Ovary (tissue), 7 donors: ENCODE measurements at regions not wholly inside any gene's neighbourhood (a gene's known extent, or its start where the extent isn't known, plus 50 kb on each side); places are given as distances from the start of the nearest gene placed in this dataset.

Source experiments
- DNase-seq, 5 donors: peaks; one replicate each; pipeline ENCODE4 v3.0.0-alpha.2; 2019 to 2020
- H3K27ac ChIP-seq, 2 donors: fragments of 200-600 bp; one replicate each; pipeline versions ENCODE4 v1.5.1 to v1.8.0; 2019 to 2022
- H3K27me3 ChIP-seq: fragments of 200-600 bp; one replicate; pipeline ENCODE4 v1.8.0; 2022
- H3K36me3 ChIP-seq: fragments of 200-600 bp; sonication (generic); one replicate; pipeline ENCODE4 v1.5.1; 2019
- H3K4me1 ChIP-seq: one replicate; pipeline ENCODE4 v1.8.1; 2013; ENCODE audit warnings: mild to moderate bottlenecking, moderate library complexity; ENCODE audit not compliant: insufficient read depth
- H3K4me3 ChIP-seq: fragments of 200-600 bp; sonication (generic); one replicate; pipeline ENCODE4 v1.5.1; 2017
- H3K9me3 ChIP-seq, 2 donors: fragments of 200-600 bp in 1 of 2; sonication (generic) in 1 of 2; one replicate each; pipeline versions ENCODE4 v1.5.1 to v1.8.1; 2013 to 2019; ENCODE audit warnings: mild to moderate bottlenecking in 1 of 2, moderate library complexity in 1 of 2
- EP300 ChIP-seq: sonication (generic); formaldehyde crosslinking; IDR thresholded peaks from one replicate; pipeline ENCODE4 v1.6.1; 2017; ENCODE audit warnings: antibody characterized with exemption
- POLR2A ChIP-seq: fragments of 450-650 bp; IDR thresholded peaks from one replicate; pipeline ENCODE4 v1.6.1; 2017; ENCODE audit warnings: antibody characterized with exemption, mild to moderate bottlenecking, moderate library complexity
- WGBS, 3 donors: extraction: QIAGEN DNeasy Blood & Tissue Kit in 1 of 3; methylation state at CpG; one replicate each; pipeline versions ENCODE4 v1.1.5 to v1.1.7; 2013 to 2017; 5-methylcytosine and 5-hydroxymethylcytosine counted together
- intact Hi-C, 4 donors: fragments of 100-400 bp; cut with DNase I; formaldehyde crosslinking; loops; one replicate each; pipeline versions ENCODE4 v1.11.0 to v1.15.1; 2022 to 2023
- TF ChIP-seq, protein P1 (sequence below), 3 donors: fragments of 450-650 bp in 2 of 3; fragments of 200-600 bp in 1 of 3; IDR thresholded peaks; one replicate each; pipeline versions ENCODE4 v1.5.1 to v1.8.0; 2016 to 2022; ENCODE audit warnings: antibody characterized with exemption in 3 of 3, mild to moderate bottlenecking in 1 of 3
- donor health status: DM: no; HTN: no; CAD: no; lungs with moderate emphysema.
- donor health status: DM: no; HTN: no; CAD: no.
- donor health status: Bipolar disorder and iron deficiency.
- donor health status: DM: no; HTN: no; CAD: no.
- donor health status: DM: yes; HTN: yes; CAD: no.

GRCh38 chr22:22181341-22181850, 63.2 kb upstream of the VPREB1 start:
- Histone ChIP-seq H3K4me1 (no peaks in the 10 kb centered on the region), H3K36me3 (no peaks in the 10 kb centered on the region), H3K4me3 (no peak overlapping the region), H3K27ac (no peak overlapping the region), H3K27me3 (no peaks in the 10 kb centered on the region), H3K9me3 (no peaks in the 10 kb centered on the region)
- intact Hi-C loops, result no loop called here
- no peak for DNase-seq
- TF ChIP-seq POLR2A (no peak), EP300 (no peak)
- TF ChIP-seq, protein P1, sequence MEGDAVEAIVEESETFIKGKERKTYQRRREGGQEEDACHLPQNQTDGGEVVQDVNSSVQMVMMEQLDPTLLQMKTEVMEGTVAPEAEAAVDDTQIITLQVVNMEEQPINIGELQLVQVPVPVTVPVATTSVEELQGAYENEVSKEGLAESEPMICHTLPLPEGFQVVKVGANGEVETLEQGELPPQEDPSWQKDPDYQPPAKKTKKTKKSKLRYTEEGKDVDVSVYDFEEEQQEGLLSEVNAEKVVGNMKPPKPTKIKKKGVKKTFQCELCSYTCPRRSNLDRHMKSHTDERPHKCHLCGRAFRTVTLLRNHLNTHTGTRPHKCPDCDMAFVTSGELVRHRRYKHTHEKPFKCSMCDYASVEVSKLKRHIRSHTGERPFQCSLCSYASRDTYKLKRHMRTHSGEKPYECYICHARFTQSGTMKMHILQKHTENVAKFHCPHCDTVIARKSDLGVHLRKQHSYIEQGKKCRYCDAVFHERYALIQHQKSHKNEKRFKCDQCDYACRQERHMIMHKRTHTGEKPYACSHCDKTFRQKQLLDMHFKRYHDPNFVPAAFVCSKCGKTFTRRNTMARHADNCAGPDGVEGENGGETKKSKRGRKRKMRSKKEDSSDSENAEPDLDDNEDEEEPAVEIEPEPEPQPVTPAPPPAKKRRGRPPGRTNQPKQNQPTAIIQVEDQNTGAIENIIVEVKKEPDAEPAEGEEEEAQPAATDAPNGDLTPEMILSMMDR (IDR thresholded peaks at IDR 0.05), result no peak
- WGBS, 3 donors, result 46 to 54% (median 47%) methylated on average over 3 of the region's 3 CpGs

- no peak overlapping the region for H3K27ac ChIP-seq
- H3K9me3 ChIP-seq, result no peaks in the 10 kb centered on the region
- no peaks in the 10 kb centered on the region for H3K27me3 ChIP-seq
- no peaks in the 10 kb centered on the region for H3K36me3 ChIP-seq
- TF ChIP-seq POLR2A (no peak), EP300 (no peak)
- TF ChIP-seq, protein P1 (IDR thresholded peaks at IDR 0.05), result no peak
- WGBS, 3 donors, result 64 to 70% (median 65%) methylated on average over 5 of the region's 5 CpGs
- H3K4me3 ChIP-seq, result no peak overlapping the region
- H3K4me1 ChIP-seq, result no peaks in the 10 kb centered on the region
- DNase-seq, result no peak
- intact Hi-C loops, result no loop called here
Measured at GRCh38 chr22:22180738-22181285, 63.8 kb upstream of the VPREB1 start.

GRCh38 chr22:22179858-22180257, 64.7 kb upstream of the VPREB1 start:
- Histone ChIP-seq H3K4me1 (no peaks in the 10 kb centered on the region), H3K36me3 (no peaks in the 10 kb centered on the region), H3K27me3 (no peaks in the 10 kb centered on the region), H3K27ac (no peak overlapping the region), H3K9me3 (no peaks in the 10 kb centered on the region), H3K4me3 (no peak overlapping the region)
- intact Hi-C loops, result no loop called here
- DNase-seq, result no peak
- 65 to 76% (median 75%) methylated on average over 3 of the region's 3 CpGs for WGBS, 3 donors
- TF ChIP-seq EP300, result no peak
- TF ChIP-seq, protein P1 (IDR thresholded peaks at IDR 0.05), result no peak
- TF ChIP-seq POLR2A, result no peak

GRCh38 chr22:22178992-22179391, 65.6 kb upstream of the VPREB1 start:
- Histone ChIP-seq H3K36me3 (no peaks in the 10 kb centered on the region), H3K27me3 (no peaks in the 10 kb centered on the region), H3K4me1 (no peaks in the 10 kb centered on the region), H3K9me3 (no peaks in the 10 kb centered on the region), H3K4me3 (no peak overlapping the region), H3K27ac (no peak overlapping the region)
- no peak for DNase-seq
- WGBS, 3 donors, result 45 to 75% (median 54%) methylated on average over 2 of the region's 2 CpGs
- intact Hi-C loops, result no loop called here
- no peak for TF ChIP-seq EP300
- TF ChIP-seq POLR2A, result no peak
- TF ChIP-seq, protein P1 (IDR thresholded peaks at IDR 0.05), result no peak
